CD4-positive, alpha-beta T cell treated with Interleukin-2 at 100 ng/mL for 4 hours (primary cell): ENCODE measurements at regions not wholly inside any gene's neighbourhood (a gene's known extent, or its start where the extent isn't known, plus 50 kb on each side); places are given as distances from the start of the nearest gene placed in this dataset.
"Not testable (repeated sequence)": the region's sequence is repeated elsewhere in the genome, so short reads cannot be mapped to it uniquely, and the experiment has no call there.

Experiments used
- DNase-seq: peaks from one replicate; pipeline ENCODE4 v3.0.0-alpha.2; 2020; ENCODE audit warnings: low spot score

DNA sequence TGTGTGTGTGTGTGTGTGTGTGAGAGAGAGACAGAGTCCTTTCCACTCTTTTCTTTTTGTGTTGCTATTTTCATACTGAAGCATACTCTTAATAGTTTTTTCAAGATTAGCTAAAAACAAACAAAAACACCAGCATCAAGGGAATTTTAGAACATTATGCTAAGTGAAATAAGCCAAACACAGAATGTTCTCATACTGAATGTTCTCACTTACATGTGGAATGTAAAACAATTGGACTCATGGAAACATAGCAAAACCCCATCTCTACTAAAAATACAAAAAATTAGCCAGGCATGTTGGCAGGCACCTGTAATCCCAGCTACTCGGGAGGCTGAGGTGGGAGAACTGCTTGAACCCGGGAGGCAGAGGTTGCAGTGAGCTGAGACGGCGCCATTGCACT, 193.4 kb downstream of the XPNPEP1 start:
- DNase-seq = not testable (repeated sequence)

- DNase-seq = no peak
Observed at GRCh38 chr10:109727436-109727835, 195.9 kb downstream of the XPNPEP1 start.

DNA sequence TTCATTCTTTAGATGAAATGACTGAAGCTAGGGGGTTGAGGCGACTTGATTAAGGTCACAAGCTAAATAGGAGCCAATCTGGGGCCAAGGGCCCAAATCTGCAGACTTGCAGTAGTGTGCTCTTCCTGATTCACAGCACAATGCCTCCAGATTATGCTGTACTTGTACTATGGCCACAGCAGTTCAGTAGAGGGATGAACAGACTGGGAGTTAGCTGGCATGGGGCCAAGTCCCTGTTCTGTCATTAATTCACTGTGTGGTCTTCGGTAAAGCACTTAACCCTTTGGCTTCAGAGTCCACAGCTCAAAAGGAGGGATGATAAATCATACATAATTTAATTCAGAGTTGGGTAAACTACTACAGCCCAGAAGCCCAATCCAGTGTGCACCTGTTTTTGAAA, 196.8 kb downstream of the XPNPEP1 start:
- DNase-seq = no peak

DNA sequence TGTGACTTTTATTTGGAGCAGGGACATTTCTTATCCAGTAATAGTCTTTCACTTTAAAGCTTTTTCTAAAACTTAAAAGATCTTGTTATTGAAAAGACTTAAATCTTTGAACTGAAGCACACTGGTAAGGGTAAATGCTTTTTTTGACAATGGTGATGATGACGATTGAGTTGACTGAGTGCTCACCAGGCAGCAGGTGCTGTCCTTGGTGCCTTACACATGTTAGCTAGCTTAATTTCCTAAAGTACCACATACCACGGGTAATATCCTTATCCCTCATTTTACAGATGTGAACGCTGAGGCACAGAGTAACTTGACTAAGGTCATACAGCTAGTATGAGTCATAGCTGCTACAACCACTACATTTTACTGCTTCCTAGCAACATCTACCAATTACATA, 200.0 kb downstream of the XPNPEP1 start:
- DNase-seq = no peak

- no peak for DNase-seq
Observed at GRCh38 chr10:109721453-109722064, 201.8 kb downstream of the XPNPEP1 start.

DNA sequence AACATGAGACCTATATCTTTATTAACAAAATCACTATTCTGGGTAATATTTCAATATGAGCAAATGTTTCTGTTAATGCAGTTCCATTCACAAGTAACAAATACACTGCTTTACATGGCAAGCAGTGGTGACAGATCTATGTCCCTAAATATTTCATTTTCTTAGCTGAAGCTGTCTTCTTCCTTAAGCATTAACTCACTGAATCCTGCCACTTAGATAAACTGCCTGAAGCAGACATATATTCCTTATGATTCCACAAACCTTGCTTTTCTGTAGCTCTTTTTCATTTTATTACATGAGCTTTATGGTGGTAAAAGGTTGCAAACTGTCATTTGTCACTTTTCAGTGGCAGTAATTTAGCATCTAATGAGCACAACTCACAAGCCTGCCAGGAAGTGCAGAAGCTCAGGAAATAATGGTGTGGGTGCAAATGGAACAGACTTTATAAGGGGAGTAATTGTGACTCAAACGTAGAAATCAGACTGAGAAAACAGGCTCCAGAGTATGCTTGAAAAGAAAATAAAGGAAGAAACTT, 217.2 kb downstream of the XPNPEP1 start:
- no peak for DNase-seq

- no peak for DNase-seq
Observed at GRCh38 chr10:109701633-109702215, 221.6 kb downstream of the XPNPEP1 start.

DNA sequence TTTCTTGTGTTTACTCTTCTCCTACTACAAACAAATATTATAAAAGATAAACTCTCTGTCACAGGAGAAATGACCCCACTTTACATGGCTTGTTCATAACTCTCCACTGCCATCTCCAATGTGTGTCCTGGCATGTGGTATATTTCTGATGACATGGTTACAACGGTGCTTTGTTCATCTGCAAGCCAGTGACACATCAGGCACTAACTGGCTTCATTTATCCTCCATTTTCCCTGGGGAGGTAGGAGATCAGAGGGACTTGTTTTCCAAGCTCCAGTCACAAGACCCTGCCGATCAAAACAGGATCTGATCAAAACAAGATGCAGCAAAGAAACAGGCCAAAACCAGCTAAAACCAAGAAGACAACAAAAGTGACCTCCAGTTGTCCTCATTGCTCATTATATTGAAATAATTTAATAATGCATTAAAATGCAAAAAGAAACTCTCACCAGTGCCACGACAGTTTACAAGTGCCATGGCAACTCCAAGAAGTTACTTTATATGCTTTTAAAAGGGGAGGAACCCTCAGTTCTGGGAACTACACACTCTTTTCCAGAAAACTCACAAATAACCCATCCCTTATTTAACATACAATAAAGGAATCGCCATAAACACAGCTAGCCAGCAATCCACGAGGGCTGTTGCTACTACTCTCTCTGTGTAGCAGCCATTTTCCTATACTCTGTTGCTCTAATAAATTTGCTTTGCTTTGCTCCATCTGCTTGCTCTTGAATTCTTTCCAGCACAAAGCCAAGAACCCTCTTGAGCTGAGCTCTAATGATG, 224.2 kb downstream of the XPNPEP1 start:
- no peak for DNase-seq

DNA sequence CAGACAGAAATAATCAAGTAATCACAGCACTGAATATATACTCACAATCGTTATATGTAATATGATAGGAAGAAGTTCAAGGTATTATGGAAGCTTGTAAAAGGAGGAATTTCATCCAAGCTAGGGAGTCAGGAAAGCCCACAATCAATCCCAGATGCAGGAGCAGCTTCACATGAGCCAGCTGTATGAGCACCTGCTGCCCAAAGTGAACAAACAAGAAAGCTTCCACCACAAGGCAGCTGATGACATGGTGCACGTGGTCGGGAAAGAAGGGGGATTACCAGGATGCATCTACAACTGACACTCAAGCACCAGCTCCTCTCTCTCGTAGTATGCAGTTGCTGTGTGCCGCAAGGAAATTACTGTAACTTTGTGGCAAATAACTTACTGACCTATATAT, 225.2 kb downstream of the XPNPEP1 start:
- DNase-seq = no peak

DNA sequence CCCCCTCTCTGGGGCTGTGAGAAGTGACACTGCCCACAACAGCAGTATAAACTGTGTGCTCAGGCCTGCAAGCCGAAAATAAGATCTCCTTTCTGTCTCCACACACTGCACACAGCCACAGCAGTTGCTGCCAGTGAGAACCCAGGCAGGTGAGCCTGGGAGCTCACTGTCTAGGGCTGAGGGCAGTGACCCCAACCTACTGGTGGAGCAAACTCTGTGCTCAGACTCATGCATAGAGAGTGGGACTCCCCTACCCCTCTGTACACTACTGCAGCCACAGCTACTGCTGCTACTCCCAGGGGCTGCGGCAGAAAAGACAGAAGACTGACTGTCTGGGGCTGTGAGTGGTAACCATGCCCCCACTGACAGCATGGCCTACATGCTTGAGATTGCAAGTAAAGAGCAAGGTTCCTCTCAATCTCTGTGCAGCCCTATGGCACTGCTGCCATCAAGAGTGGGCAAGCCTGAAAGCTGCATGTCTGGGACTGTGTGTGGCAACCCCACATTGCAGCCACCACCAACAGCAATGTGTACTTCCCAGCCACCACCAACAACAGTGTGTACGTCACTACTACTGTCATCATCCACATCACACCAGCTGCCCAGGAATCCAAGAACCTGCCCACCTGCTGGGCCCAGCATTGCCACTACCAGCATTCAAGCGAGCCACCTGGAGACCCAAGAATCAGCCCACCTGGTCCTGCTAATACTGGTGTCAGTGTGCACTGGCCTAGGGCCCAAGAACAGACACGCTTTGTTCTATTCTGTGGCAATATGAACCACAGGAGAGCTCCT, 226.1 kb downstream of the XPNPEP1 start:
- DNase-seq = no peak

DNA sequence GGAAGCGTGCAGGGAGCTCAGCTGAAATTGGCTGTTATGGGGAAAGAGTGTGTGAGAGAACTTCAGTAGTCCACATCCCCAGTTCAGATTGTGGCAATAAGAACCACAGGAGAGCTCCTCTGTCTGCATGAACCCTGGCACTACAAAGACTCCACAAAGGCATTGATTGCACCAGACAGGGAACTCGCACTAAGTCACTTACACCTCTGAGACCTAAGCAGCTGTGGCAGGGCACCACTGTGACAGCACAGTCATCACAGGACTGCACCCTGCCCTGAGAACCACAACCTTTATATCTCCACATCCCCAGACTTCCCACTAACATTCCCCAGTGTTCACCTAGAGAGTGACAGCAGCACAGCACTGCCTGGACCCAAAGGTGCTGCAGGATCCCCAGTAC, 226.8 kb downstream of the XPNPEP1 start:
- DNase-seq = no peak

DNA sequence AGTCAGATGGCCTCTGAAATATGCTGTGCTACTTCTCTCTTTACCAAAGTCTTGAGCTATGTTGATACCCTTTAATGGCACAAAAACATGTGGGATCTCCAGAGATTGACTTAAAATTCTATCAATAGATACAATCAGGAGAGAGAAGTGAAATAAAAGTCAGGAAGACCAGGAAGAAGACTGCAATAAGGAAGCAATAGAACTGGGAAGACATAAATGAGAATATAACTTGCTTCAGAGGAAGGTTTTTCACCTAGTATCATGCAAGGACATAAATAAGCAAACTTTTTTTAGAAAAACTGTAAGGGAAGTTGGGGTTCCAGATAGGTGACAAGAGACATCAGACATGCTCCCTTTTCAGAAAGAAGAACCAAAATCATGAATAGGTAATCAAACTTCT, 227.3 kb downstream of the XPNPEP1 start:
- DNase-seq = no peak

GRCh38 chr10:109689785-109690184, 233.5 kb downstream of the XPNPEP1 start:
- DNase-seq = no peak

DNA sequence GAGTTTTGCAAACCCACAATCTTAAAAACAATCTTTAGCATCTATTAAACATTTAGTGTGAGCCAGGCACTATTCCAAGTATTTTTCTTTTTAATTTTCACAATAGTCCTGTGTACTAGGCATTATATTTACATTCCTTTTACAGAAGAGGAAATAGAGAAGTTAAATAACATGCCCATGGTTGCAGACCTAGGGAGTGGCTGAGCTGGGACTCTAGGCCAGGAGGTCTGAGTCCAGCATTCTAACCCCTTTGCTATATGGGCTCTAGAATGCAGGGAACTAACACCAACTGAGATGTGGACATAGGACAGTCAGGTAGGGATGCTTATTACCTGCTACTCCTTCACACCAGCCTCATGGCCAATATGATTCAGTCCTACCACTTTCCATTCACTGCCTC, 243.8 kb downstream of the XPNPEP1 start:
- no peak for DNase-seq

GRCh38 chr10:109678857-109679256, 244.5 kb downstream of the XPNPEP1 start:
- DNase-seq = no peak

DNA sequence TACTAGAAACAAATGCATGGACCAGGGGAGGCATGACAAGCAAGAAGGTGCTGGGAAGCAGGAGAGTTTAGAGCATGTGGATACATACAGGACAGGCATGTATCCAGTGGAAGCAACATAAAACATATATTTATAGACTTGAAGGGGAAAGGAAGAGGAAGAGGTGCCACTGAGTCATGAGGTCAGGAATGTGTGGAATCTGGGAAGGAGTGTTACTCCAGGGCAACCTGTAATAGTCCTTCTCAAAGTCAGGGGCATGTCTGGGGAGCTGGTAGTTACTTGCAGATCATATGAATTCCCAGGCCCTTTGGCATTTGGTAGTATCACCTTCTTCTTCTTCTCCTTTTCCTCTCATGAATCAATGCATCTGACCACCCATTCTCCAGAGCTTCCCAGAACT, 246.6 kb downstream of the XPNPEP1 start:
- no peak for DNase-seq

GRCh38 chr10:109668703-109669102, 254.6 kb downstream of the XPNPEP1 start:
- no peak for DNase-seq

GRCh38 chr10:109668154-109668665, 255.1 kb downstream of the XPNPEP1 start:
- no peak for DNase-seq

- no peak for DNase-seq
Observed at GRCh38 chr10:109665321-109665720, 258.0 kb downstream of the XPNPEP1 start.

DNA sequence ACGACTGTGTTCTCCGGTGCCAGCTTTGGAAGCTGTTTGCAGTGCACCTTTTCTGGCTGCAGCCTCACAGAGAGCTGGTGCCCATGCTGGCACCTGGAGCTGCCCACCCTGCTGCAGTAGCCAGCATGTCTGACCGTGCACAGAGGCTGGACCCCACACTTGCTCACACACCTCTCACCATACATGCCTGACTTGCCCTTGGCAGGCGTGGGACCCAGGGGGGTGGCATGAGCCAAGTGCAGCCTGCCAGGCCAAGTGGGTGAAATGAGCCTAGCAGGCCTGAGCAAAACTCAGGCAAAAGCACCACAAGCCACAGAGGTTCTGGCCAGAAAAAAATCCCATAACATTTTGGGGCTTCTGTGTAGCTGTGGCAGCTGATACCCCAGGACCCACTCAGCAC, 258.8 kb downstream of the XPNPEP1 start:
- DNase-seq = no peak

DNA sequence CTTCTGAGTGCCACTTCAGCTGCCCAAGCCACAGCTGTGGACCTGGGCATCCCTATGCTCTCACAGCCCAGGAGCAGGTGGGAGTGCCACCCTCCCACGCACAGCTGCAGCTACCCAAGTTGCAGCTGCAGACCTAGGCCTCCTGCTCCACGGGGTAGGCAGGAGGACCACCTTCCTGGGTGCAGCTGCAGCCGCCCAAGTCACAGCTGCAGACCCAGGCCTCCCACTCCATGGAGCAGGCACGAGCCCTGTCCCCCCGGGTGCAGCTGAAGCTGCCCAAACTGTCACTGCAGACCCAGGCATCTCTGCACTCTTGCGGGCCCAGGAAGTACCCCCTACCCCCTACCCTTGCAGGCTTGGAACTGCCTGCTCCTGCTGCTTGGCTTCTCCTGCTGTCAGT, 260.2 kb downstream of the XPNPEP1 start:
- no peak for DNase-seq

DNA sequence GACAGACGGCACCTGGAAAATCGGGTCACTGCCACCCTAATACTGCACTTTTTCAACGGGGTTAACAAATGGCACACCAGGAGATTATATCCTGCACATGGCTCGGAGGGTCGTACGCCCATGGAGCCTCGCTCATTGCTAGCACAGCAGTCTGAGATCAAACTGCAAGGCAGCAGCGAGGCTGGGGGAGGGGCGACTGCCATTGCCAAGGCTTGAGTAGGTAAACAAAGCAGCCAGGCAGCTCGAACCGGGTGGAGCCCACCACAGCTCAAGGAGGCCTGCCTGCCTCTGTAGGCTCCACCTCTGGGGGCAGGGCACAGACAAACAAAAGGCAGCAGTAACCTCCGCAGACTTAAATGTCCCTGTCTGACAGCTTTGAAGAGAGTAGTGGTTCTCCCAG, 270.7 kb downstream of the XPNPEP1 start:
- not testable (repeated sequence) for DNase-seq
